MM.1S (cell line): ENCODE measurements at regions not wholly inside any gene's neighbourhood (a gene's known extent, or its start where the extent isn't known, plus 50 kb on each side); places are given as distances from the start of the nearest gene placed in this dataset.

ENCODE experiments used
- EZH2 ChIP-seq: fragments of 300-600 bp; sonication (generic); optimal IDR thresholded peaks from 2 replicates; pipeline ENCODE3; 2017; ENCODE audit warnings: low read depth, mild to moderate bottlenecking, antibody characterized with exemption, low read length, mixed read lengths
- EZH2phosphoT487 ChIP-seq: fragments of 300-600 bp; sonication (generic); IDR thresholded peaks from 2 replicates; pipeline ENCODE4 v1.6.1; 2018; ENCODE audit warnings: antibody characterized with exemption, low read length
- TF ChIP-seq, protein P1 (sequence below): fragments of 300-600 bp; sonication (generic); IDR thresholded peaks from 2 replicates; pipeline ENCODE4 v1.5.1; 2016; ENCODE audit warnings: antibody characterized with exemption, low read length, mixed read lengths

DNA sequence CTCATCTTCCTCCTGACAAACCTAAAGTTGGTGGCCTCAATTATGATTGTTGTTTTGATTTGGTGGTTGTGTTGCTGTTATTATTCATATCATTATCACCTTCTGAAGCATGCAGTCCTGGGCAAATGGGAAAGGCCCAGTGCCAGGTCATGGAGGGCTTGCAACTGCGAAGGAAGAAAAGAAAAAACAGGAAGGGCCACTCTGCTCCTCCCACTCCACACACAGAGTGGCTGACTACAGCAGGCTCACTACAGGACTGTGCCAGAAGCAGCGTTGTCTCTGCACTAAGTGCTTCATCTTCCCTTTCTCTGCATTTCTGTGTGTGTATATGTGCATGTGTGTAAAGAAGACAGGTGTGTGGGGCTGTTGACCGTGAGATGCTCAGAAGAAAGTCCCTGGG is 231.9 kb downstream of the ANKRD30B start:
- TF ChIP-seq, protein P1, sequence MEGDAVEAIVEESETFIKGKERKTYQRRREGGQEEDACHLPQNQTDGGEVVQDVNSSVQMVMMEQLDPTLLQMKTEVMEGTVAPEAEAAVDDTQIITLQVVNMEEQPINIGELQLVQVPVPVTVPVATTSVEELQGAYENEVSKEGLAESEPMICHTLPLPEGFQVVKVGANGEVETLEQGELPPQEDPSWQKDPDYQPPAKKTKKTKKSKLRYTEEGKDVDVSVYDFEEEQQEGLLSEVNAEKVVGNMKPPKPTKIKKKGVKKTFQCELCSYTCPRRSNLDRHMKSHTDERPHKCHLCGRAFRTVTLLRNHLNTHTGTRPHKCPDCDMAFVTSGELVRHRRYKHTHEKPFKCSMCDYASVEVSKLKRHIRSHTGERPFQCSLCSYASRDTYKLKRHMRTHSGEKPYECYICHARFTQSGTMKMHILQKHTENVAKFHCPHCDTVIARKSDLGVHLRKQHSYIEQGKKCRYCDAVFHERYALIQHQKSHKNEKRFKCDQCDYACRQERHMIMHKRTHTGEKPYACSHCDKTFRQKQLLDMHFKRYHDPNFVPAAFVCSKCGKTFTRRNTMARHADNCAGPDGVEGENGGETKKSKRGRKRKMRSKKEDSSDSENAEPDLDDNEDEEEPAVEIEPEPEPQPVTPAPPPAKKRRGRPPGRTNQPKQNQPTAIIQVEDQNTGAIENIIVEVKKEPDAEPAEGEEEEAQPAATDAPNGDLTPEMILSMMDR, result no peak
- no peak for TF ChIP-seq EZH2phosphoT487
- no peak for TF ChIP-seq EZH2
